GM23338 (cell line): ENCODE measurements at regions not wholly inside any gene's neighbourhood (a gene's known extent, or its start where the extent isn't known, plus 50 kb on each side); places are given as distances from the start of the nearest gene placed in this dataset.

Source experiments
- ATAC-seq: fragments of 200-7000 bp; cut with Tn5 transposase; 3 replicates; pipeline ENCODE4 v1.9.1; 2020
- DNase-seq: peaks from one replicate; pipeline ENCODE4 v3.0.0-alpha.2; 2015; ENCODE audit warnings: low spot score
- H2AFZ ChIP-seq: fragments of 200-600 bp; sonication (generic); 2 replicates; pipeline ENCODE4 v1.8.0; 2016; ENCODE audit warnings: antibody characterized with exemption, mild to moderate bottlenecking, moderate library complexity
- H3F3A ChIP-seq: fragments of 200-600 bp; sonication (generic); replicated peaks from 2 replicates; pipeline ENCODE4 v1.8.0; 2017; ENCODE audit warnings: antibody characterized with exemption, mixed run types, low read depth
- H3K27ac ChIP-seq: fragments of 200-600 bp; sonication (generic); 2 replicates; pipeline ENCODE4 v1.6.1; 2016; ENCODE audit warnings: low read depth
- H3K27me3 ChIP-seq: fragments of 200-600 bp; sonication (generic); 2 replicates; pipeline ENCODE4 v1.8.0; 2016; ENCODE audit warnings: mild to moderate bottlenecking, mixed run types, moderate library complexity; ENCODE audit not compliant: insufficient read depth
- H3K36me3 ChIP-seq: fragments of 200-600 bp; sonication (generic); 2 replicates; pipeline ENCODE4 v1.8.0; 2016; ENCODE audit warnings: mild to moderate bottlenecking; ENCODE audit not compliant: insufficient read depth
- H3K4me1 ChIP-seq: fragments of 200-600 bp; sonication (generic); 2 replicates; pipeline ENCODE4 v1.8.0; 2016; ENCODE audit warnings: mild to moderate bottlenecking, moderate library complexity; ENCODE audit not compliant: insufficient read depth
- H3K4me2 ChIP-seq: fragments of 200-600 bp; sonication (generic); 2 replicates; pipeline ENCODE4 v1.7.1; 2017; ENCODE audit warnings: mixed run types
- H3K4me3 ChIP-seq: fragments of 200-600 bp; sonication (generic); 2 replicates; pipeline ENCODE4 v1.6.1; 2016; ENCODE audit warnings: mixed run types
- H3K79me2 ChIP-seq: fragments of 200-600 bp; sonication (generic); replicated peaks from 2 replicates; pipeline ENCODE4 v1.8.0; 2017; ENCODE audit warnings: mild to moderate bottlenecking; ENCODE audit not compliant: insufficient read depth
- H3K9me2 ChIP-seq: fragments of 200-600 bp; sonication (generic); 2 replicates; pipeline ENCODE4 v1.8.0; 2017; ENCODE audit not compliant: insufficient read depth
- H4K20me1 ChIP-seq: fragments of 200-600 bp; sonication (generic); replicated peaks from 2 replicates; pipeline ENCODE4 v1.8.0; 2017; ENCODE audit warnings: mild to moderate bottlenecking; ENCODE audit not compliant: insufficient read depth
- H3K27ac Mint-ChIP-seq: 2 replicates; pipeline ENCODE4 v1.8.0; 2020; ENCODE audit warnings: inconsistent platforms, mild to moderate bottlenecking, moderate library complexity, mixed read lengths
- H3K27me3 Mint-ChIP-seq: 3 replicates; pipeline ENCODE4 v1.8.0; 2022; ENCODE audit warnings: low read depth, mild to moderate bottlenecking, moderate library complexity, mixed read lengths, inconsistent platforms; ENCODE audit not compliant: insufficient read depth, poor library complexity
- H3K36me3 Mint-ChIP-seq: 3 replicates; pipeline ENCODE4 v1.8.0; 2021; ENCODE audit warnings: low read depth, mild to moderate bottlenecking, inconsistent platforms, moderate library complexity, mixed read lengths
- H3K4me1 Mint-ChIP-seq: 3 replicates; pipeline ENCODE4 v1.8.0; 2020; ENCODE audit warnings: mild to moderate bottlenecking, inconsistent platforms, mixed read lengths
- H3K4me3 Mint-ChIP-seq: 3 replicates; pipeline ENCODE4 v1.8.0; 2021; ENCODE audit warnings: moderate library complexity, mild to moderate bottlenecking, inconsistent platforms, mixed read lengths
- H3K9me3 Mint-ChIP-seq: 3 replicates; pipeline ENCODE4 v1.8.0; 2020; ENCODE audit warnings: moderate library complexity, mild to moderate bottlenecking, inconsistent platforms, mixed read lengths
- CREB1 ChIP-seq: fragments of 250-450 bp; sonication (Bioruptor Pico); IDR thresholded peaks from 2 replicates; pipeline ENCODE4 v1.5.0; 2020; ENCODE audit warnings: low read depth, mild to moderate bottlenecking, moderate library complexity
- EZH2 ChIP-seq: fragments of 200-600 bp; sonication (generic); IDR thresholded peaks from one replicate; pipeline ENCODE4 v1.8.0; 2017; ENCODE audit warnings: antibody characterized with exemption, mild to moderate bottlenecking, low read depth; ENCODE audit not compliant: unreplicated experiment
- EZH2phosphoT487 ChIP-seq: fragments of 200-600 bp; sonication (generic); IDR thresholded peaks from one replicate; pipeline ENCODE4 v1.8.1; 2018; ENCODE audit warnings: antibody characterized with exemption; ENCODE audit not compliant: unreplicated experiment
- JUNB ChIP-seq: IDR thresholded peaks from one replicate; pipeline ENCODE4 v1.6.1; 2016; ENCODE audit warnings: antibody characterized with exemption; ENCODE audit not compliant: unreplicated experiment
- NANOG ChIP-seq: IDR thresholded peaks from 2 replicates; pipeline ENCODE4 v1.6.1; 2016; ENCODE audit warnings: antibody characterized with exemption, borderline replicate concordance
- POLR2AphosphoS5 ChIP-seq: IDR thresholded peaks from 2 replicates; pipeline ENCODE4 v1.6.1; 2016; ENCODE audit warnings: antibody characterized with exemption, low read depth
- STAT1 ChIP-seq: IDR thresholded peaks from one replicate; pipeline ENCODE4 v1.6.1; 2016; ENCODE audit warnings: antibody characterized with exemption; ENCODE audit not compliant: unreplicated experiment
- ZNF114 ChIP-seq: fragments of 250-450 bp; sonication (Bioruptor Pico); IDR thresholded peaks from 2 replicates; pipeline ENCODE4 v1.5.0; 2020; ENCODE audit warnings: mild to moderate bottlenecking, moderate library complexity
- TF ChIP-seq, protein P1 (sequence below): IDR thresholded peaks from 2 replicates; pipeline ENCODE4 v1.6.1; 2016; ENCODE audit warnings: antibody characterized with exemption
- TF ChIP-seq, protein P2 (sequence below): IDR thresholded peaks from one replicate; pipeline ENCODE4 v1.6.1; 2018; ENCODE audit warnings: antibody characterized with exemption; ENCODE audit not compliant: unreplicated experiment
- TF ChIP-seq, protein P3 (sequence below), 2 experiments: fragments of 200-600 bp in 1 of 2; sonication (generic) in 1 of 2; conservative IDR thresholded peaks; 2 replicates each; pipeline versions ENCODE4 v1.5.1 to v1.6.1; 2016 to 2017; ENCODE audit warnings: antibody characterized with exemption in 2 of 2, low read depth in 2 of 2, mild to moderate bottlenecking in 2 of 2, moderate library complexity in 1 of 2
- TF ChIP-seq, protein P4 (sequence below): fragments of 250-450 bp; sonication (Bioruptor Pico); IDR thresholded peaks from 2 replicates; pipeline ENCODE4 v1.5.0; 2020; ENCODE audit warnings: mild to moderate bottlenecking, moderate library complexity

DNA sequence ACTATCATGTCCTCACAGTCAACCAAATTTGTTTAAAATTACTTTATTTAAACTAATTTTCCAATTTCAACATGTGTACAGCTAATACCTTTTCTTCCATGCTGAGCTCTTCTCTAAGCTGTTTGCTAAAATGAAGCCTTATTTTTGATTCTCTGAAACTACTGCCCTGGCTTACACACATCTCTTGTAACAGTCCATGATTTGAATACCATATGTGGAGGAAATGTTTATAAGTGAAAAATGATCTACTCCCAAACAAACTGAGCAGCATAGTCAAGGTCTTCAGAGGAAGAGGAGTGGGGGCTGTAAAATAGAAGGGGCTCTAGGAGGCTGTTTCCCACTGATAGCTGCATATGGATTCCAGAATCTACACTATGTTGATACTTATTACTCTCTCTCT, 188.7 kb downstream of the ANKRD50 start (continued):
- no peak for TF ChIP-seq CREB1 (CRISPR knock-in tag)
- TF ChIP-seq, protein P1, sequence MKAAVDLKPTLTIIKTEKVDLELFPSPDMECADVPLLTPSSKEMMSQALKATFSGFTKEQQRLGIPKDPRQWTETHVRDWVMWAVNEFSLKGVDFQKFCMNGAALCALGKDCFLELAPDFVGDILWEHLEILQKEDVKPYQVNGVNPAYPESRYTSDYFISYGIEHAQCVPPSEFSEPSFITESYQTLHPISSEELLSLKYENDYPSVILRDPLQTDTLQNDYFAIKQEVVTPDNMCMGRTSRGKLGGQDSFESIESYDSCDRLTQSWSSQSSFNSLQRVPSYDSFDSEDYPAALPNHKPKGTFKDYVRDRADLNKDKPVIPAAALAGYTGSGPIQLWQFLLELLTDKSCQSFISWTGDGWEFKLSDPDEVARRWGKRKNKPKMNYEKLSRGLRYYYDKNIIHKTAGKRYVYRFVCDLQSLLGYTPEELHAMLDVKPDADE: no peak
- TF ChIP-seq, protein P2, sequence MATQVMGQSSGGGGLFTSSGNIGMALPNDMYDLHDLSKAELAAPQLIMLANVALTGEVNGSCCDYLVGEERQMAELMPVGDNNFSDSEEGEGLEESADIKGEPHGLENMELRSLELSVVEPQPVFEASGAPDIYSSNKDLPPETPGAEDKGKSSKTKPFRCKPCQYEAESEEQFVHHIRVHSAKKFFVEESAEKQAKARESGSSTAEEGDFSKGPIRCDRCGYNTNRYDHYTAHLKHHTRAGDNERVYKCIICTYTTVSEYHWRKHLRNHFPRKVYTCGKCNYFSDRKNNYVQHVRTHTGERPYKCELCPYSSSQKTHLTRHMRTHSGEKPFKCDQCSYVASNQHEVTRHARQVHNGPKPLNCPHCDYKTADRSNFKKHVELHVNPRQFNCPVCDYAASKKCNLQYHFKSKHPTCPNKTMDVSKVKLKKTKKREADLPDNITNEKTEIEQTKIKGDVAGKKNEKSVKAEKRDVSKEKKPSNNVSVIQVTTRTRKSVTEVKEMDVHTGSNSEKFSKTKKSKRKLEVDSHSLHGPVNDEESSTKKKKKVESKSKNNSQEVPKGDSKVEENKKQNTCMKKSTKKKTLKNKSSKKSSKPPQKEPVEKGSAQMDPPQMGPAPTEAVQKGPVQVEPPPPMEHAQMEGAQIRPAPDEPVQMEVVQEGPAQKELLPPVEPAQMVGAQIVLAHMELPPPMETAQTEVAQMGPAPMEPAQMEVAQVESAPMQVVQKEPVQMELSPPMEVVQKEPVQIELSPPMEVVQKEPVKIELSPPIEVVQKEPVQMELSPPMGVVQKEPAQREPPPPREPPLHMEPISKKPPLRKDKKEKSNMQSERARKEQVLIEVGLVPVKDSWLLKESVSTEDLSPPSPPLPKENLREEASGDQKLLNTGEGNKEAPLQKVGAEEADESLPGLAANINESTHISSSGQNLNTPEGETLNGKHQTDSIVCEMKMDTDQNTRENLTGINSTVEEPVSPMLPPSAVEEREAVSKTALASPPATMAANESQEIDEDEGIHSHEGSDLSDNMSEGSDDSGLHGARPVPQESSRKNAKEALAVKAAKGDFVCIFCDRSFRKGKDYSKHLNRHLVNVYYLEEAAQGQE: no peak
- TF ChIP-seq ZNF114 (CRISPR knock-in tag): no peak
- no peak for TF ChIP-seq STAT1

DNA sequence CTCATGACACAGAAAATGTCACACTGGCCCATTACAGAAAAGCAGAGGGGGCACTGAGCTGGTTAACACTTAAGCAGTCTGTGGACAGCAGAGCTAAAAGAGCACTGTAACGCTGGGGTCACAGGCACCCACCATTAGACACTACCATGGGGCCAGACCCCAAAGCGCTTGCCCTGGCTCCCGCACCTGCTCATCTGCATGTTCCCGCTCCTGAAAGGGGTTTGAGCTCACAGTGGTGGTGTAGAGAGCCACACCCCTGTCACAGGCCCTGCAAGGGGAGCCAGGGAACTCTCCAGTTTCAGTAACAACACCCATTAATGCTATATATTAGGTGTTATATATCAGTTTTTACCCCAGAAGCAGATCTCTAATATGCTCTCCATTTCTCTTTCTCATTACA, 187.0 kb downstream of the ANKRD50 start:
- Histone ChIP-seq H3F3A (no peaks in the 10 kb centered on the region), H3K36me3 (no peaks in the 10 kb centered on the region), H3K4me1 (peaks cover 5% of the 10 kb centered on the region; the same call in 1 of the 2 replicates), H3K9me2 (0 out of 2 replicates have a peak, but pooled peaks cover 3% of the 10 kb centered on the region), H4K20me1 (no peaks in the 10 kb centered on the region), H2AFZ (no peak overlapping the region), H3K79me2 (no peaks in the 10 kb centered on the region), H3K27me3 (no peaks in the 10 kb centered on the region), H3K4me3 (no peak overlapping the region), H3K4me2 (no peak overlapping the region), H3K27ac (no peak overlapping the region)
- H3K9me3 Mint-ChIP-seq: peaks cover 10% of the 10 kb centered on the region
- peaks cover 13% of the 10 kb centered on the region; the same call in 2 of the 3 replicates for H3K36me3 Mint-ChIP-seq
- TF ChIP-seq CREB1 (CRISPR knock-in tag) (no peak), POLR2AphosphoS5 (no peak), EZH2 (no peak), JUNB (no peak), ZNF114 (CRISPR knock-in tag) (no peak), STAT1 (no peak), NANOG (no peak), EZH2phosphoT487 (no peak)
- TF ChIP-seq, protein P3, sequence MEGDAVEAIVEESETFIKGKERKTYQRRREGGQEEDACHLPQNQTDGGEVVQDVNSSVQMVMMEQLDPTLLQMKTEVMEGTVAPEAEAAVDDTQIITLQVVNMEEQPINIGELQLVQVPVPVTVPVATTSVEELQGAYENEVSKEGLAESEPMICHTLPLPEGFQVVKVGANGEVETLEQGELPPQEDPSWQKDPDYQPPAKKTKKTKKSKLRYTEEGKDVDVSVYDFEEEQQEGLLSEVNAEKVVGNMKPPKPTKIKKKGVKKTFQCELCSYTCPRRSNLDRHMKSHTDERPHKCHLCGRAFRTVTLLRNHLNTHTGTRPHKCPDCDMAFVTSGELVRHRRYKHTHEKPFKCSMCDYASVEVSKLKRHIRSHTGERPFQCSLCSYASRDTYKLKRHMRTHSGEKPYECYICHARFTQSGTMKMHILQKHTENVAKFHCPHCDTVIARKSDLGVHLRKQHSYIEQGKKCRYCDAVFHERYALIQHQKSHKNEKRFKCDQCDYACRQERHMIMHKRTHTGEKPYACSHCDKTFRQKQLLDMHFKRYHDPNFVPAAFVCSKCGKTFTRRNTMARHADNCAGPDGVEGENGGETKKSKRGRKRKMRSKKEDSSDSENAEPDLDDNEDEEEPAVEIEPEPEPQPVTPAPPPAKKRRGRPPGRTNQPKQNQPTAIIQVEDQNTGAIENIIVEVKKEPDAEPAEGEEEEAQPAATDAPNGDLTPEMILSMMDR (conservative IDR thresholded peaks at IDR 0.05; ENCODE audit: low read depth in 2 of 2): no peak
- TF ChIP-seq, protein P4, sequence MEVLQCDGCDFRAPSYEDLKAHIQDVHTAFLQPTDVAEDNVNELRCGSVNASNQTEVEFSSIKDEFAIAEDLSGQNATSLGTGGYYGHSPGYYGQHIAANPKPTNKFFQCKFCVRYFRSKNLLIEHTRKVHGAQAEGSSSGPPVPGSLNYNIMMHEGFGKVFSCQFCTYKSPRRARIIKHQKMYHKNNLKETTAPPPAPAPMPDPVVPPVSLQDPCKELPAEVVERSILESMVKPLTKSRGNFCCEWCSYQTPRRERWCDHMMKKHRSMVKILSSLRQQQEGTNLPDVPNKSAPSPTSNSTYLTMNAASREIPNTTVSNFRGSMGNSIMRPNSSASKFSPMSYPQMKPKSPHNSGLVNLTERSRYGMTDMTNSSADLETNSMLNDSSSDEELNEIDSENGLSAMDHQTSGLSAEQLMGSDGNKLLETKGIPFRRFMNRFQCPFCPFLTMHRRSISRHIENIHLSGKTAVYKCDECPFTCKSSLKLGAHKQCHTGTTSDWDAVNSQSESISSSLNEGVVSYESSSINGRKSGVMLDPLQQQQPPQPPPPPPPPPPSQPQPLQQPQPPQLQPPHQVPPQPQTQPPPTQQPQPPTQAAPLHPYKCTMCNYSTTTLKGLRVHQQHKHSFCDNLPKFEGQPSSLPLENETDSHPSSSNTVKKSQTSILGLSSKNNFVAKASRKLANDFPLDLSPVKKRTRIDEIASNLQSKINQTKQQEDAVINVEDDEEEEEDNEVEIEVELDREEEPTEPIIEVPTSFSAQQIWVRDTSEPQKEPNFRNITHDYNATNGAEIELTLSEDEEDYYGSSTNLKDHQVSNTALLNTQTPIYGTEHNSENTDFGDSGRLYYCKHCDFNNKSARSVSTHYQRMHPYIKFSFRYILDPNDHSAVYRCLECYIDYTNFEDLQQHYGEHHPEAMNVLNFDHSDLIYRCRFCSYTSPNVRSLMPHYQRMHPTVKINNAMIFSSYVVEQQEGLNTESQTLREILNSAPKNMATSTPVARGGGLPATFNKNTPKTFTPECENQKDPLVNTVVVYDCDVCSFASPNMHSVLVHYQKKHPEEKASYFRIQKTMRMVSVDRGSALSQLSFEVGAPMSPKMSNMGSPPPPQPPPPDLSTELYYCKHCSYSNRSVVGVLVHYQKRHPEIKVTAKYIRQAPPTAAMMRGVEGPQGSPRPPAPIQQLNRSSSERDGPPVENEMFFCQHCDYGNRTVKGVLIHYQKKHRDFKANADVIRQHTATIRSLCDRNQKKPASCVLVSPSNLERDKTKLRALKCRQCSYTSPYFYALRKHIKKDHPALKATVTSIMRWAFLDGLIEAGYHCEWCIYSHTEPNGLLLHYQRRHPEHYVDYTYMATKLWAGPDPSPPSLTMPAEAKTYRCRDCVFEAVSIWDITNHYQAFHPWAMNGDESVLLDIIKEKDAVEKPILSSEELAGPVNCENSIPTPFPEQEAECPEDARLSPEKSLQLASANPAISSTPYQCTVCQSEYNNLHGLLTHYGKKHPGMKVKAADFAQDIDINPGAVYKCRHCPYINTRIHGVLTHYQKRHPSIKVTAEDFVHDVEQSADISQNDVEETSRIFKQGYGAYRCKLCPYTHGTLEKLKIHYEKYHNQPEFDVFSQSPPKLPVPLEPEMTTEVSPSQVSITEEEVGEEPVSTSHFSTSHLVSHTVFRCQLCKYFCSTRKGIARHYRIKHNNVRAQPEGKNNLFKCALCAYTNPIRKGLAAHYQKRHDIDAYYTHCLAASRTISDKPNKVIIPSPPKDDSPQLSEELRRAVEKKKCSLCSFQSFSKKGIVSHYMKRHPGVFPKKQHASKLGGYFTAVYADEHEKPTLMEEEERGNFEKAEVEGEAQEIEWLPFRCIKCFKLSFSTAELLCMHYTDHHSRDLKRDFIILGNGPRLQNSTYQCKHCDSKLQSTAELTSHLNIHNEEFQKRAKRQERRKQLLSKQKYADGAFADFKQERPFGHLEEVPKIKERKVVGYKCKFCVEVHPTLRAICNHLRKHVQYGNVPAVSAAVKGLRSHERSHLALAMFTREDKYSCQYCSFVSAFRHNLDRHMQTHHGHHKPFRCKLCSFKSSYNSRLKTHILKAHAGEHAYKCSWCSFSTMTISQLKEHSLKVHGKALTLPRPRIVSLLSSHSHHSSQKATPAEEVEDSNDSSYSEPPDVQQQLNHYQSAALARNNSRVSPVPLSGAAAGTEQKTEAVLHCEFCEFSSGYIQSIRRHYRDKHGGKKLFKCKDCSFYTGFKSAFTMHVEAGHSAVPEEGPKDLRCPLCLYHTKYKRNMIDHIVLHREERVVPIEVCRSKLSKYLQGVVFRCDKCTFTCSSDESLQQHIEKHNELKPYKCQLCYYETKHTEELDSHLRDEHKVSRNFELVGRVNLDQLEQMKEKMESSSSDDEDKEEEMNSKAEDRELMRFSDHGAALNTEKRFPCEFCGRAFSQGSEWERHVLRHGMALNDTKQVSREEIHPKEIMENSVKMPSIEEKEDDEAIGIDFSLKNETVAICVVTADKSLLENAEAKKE (CRISPR knock-in tag): no peak
- DNase-seq (no peak), ATAC-seq (no peak; the same call in 2 of the 3 replicates)
- H3K4me3 Mint-ChIP-seq: no peak overlapping the region
- H3K4me1 Mint-ChIP-seq: peaks cover 36% of the 10 kb centered on the region
- no peak overlapping the region for H3K27ac Mint-ChIP-seq
- H3K27me3 Mint-ChIP-seq: no peaks in the 10 kb centered on the region
